K562 (cell line): ENCODE measurements at regions not wholly inside any gene's neighbourhood (a gene's known extent, or its start where the extent isn't known, plus 50 kb on each side); places are given as distances from the start of the nearest gene placed in this dataset.

Source experiments
- ATAC-seq: fragments of 200-7000 bp; cut with Tn5 transposase; 3 replicates; pipeline ENCODE4 v1.9.1; 2020; ENCODE audit warnings: moderate library complexity
- BruUV-seq: library from RNA; stranded (reverse); fragments of 400-500 nt; replicated peaks from 2 replicates; lab custom pipeline; 2021; lab: Mats Ljungman, UMichigan
- CTCF ChIA-PET: fragments of 300-600 bp; formaldehyde crosslinking; extraction: SDS; loops from one replicate; lab custom pipeline; 2021; ENCODE audit warnings: low intra/inter-chr PET ratio; lab: Yijun Ruan, JAX
- POLR2A ChIA-PET: fragments of 300-600, 350-650 bp; sonication (Branson Sonifier 250); formaldehyde crosslinking; extraction: SDS; loops from one replicate; lab custom pipeline; 2021; ENCODE audit warnings: antibody characterized with exemption, inconsistent platforms; lab: Yijun Ruan, JAX
- DNase-seq, 4 experiments: peaks; one replicate each; pipeline versions ENCODE4 v3.0.0 to v3.0.0-alpha.2; 2011 to 2018; ENCODE audit warnings: low spot score in 3 of 4, mixed read lengths in 3 of 4; ENCODE audit errors: extremely low read depth in 1 of 4
- FAIRE-seq: peaks from 2 replicates; lab custom pipeline; 2011; peaks lifted over from hg19 to GRCh38; lab: Jason Lieb, UNC
- H2AFZ ChIP-seq: 2 replicates; pipeline ENCODE4 v1.6.0; 2011; ENCODE audit warnings: low read depth, low read length, control low read depth, inconsistent platforms
- H3K27ac ChIP-seq: fragments of 200-600 bp; 3 replicates; pipeline ENCODE4 v1.8.0; 2011; ENCODE audit warnings: low read depth, mild to moderate bottlenecking, control low read depth, inconsistent platforms, low read length, moderate library complexity, mixed read lengths; ENCODE audit errors: extremely low read depth
- H3K27me3 ChIP-seq, 2 experiments: fragments of 300-600 bp in 1 of 2; 2 replicates in 1 of 2; 3 replicates in 1 of 2; pipeline versions ENCODE4 v1.6.0 to v1.8.0; 2011; ENCODE audit warnings: inconsistent platforms in 2 of 2, low read length in 2 of 2, mild to moderate bottlenecking in 1 of 2, mixed read lengths in 1 of 2, moderate library complexity in 1 of 2; ENCODE audit not compliant: control insufficient read depth in 2 of 2, insufficient read depth in 2 of 2
- H3K36me3 ChIP-seq: fragments of 300-600 bp; 3 replicates; pipeline ENCODE4 v1.8.0; 2011; ENCODE audit warnings: mild to moderate bottlenecking, low read length, inconsistent platforms; ENCODE audit not compliant: control insufficient read depth, insufficient read depth
- H3K4me1 ChIP-seq, 2 experiments: fragments of 200-600 bp in 1 of 2; replicated peaks in 1 of 2; 2 replicates in 1 of 2; 3 replicates in 1 of 2; pipeline versions ENCODE4 v1.5.1 to v1.8.0; 2011; ENCODE audit warnings: inconsistent platforms in 2 of 2, low read length in 2 of 2, mild to moderate bottlenecking in 1 of 2, mixed read lengths in 1 of 2, moderate library complexity in 1 of 2; ENCODE audit not compliant: control insufficient read depth in 2 of 2, insufficient read depth in 2 of 2
- H3K4me2 ChIP-seq: 2 replicates; pipeline ENCODE4 v1.6.1; 2011; ENCODE audit warnings: low read length, control low read depth, inconsistent platforms, mixed read lengths; ENCODE audit not compliant: insufficient read depth
- H3K4me3 ChIP-seq: fragments of 200-600 bp; sonication (generic), shearing (Covaris generic); 2 replicates; pipeline ENCODE4 v1.5.1; 2016; ENCODE audit warnings: control low read depth, inconsistent platforms
- H3K79me2 ChIP-seq: fragments of 200-600 bp; 3 replicates; pipeline ENCODE4 v1.8.0; 2011; ENCODE audit warnings: low read length, inconsistent platforms; ENCODE audit not compliant: control insufficient read depth, insufficient read depth
- H3K9ac ChIP-seq, 2 experiments: 2 replicates each; pipeline versions ENCODE4 v1.6.0 to v1.6.1; 2011; ENCODE audit warnings: low read depth in 2 of 2, low read length in 2 of 2, control low read depth in 1 of 2, inconsistent platforms in 1 of 2, mild to moderate bottlenecking in 1 of 2, mixed read lengths in 1 of 2; ENCODE audit not compliant: insufficient read depth in 1 of 2
- H3K9me1 ChIP-seq: one replicate; pipeline ENCODE4 v1.6.0; 2011; ENCODE audit warnings: inconsistent platforms, mild to moderate bottlenecking, low read length, moderate library complexity; ENCODE audit not compliant: control insufficient read depth, insufficient read depth
- H3K9me3 ChIP-seq: replicated peaks from 2 replicates; pipeline ENCODE4 v1.5.1; 2011; ENCODE audit warnings: low read depth, low read length, inconsistent platforms; ENCODE audit not compliant: control insufficient read depth, insufficient read depth
- H4K20me1 ChIP-seq: replicated peaks from 2 replicates; pipeline ENCODE4 v1.6.1; 2011; ENCODE audit warnings: low read length, inconsistent platforms, mixed read lengths; ENCODE audit not compliant: control insufficient read depth, insufficient read depth
- ARID2 ChIP-seq: fragments of 450-650 bp; IDR thresholded peaks from 2 replicates; pipeline ENCODE4 v1.6.1; 2017; ENCODE audit warnings: antibody characterized with exemption, mild to moderate bottlenecking
- CAMTA2 ChIP-seq: fragments of 250-450 bp; sonication (Bioruptor Pico); conservative IDR thresholded peaks from 2 replicates; pipeline ENCODE4 v1.5.1; 2022
- CBX5 ChIP-seq: IDR thresholded peaks from 2 replicates; pipeline ENCODE4 v1.6.1; 2014; ENCODE audit warnings: low read depth, borderline replicate concordance
- CSDE1 ChIP-seq, 2 experiments: fragments of 450-650 bp; IDR thresholded peaks; 2 replicates each; pipeline ENCODE4 v1.6.1; 2016; ENCODE audit warnings: mild to moderate bottlenecking in 1 of 2
- E2F5 ChIP-seq: sonication (generic); formaldehyde crosslinking; IDR thresholded peaks from 2 replicates; pipeline ENCODE4 v1.8.0; 2022; ENCODE audit warnings: mild to moderate bottlenecking, missing genetic modification reagents
- ELF4 ChIP-seq: fragments of 450-650 bp; formaldehyde crosslinking; IDR thresholded peaks from 2 replicates; pipeline ENCODE4 v1.4.0; 2022; ENCODE audit warnings: missing genetic modification characterization
- FIP1L1 ChIP-seq: fragments of 200-400 bp; formaldehyde crosslinking; IDR thresholded peaks from 2 replicates; pipeline ENCODE4 v1.6.1; 2018; ENCODE audit warnings: mild to moderate bottlenecking, low read depth, low read length; ENCODE audit not compliant: poor library complexity, severe bottlenecking
- HDAC1 ChIP-seq, 2 experiments: fragments of 450-650 bp; IDR thresholded peaks; 2 replicates each; pipeline ENCODE4 v1.6.1; 2016 to 2017; ENCODE audit warnings: inconsistent platforms in 1 of 2, mild to moderate bottlenecking in 1 of 2, moderate library complexity in 1 of 2
- NCOR1 ChIP-seq: fragments of 450-650 bp; IDR thresholded peaks from 2 replicates; pipeline ENCODE4 v1.6.1; 2016; ENCODE audit warnings: mild to moderate bottlenecking, moderate library complexity
- SIRT6 ChIP-seq: IDR thresholded peaks from one replicate; pipeline ENCODE4 v1.6.1; 2012; ENCODE audit warnings: low read depth, mild to moderate bottlenecking, control low read depth, inconsistent platforms, low read length, moderate library complexity
- SMARCC2 ChIP-seq: fragments of 450-650 bp; IDR thresholded peaks from 2 replicates; pipeline ENCODE4 v1.6.1; 2017; ENCODE audit warnings: antibody characterized with exemption, moderate library complexity, mild to moderate bottlenecking, low read depth
- STAG1 ChIP-seq: sonication (generic); formaldehyde crosslinking; IDR thresholded peaks from 2 replicates; pipeline ENCODE4 v1.5.0; 2020; ENCODE audit warnings: missing genetic modification reagents, borderline replicate concordance
- TBL1XR1 ChIP-seq, 2 experiments: IDR thresholded peaks; 2 replicates each; pipeline ENCODE4 v1.6.1; 2012; ENCODE audit warnings: improper control_type of control experiment in 2 of 2, low read length in 2 of 2, mild to moderate bottlenecking in 1 of 2
- ZBED1 ChIP-seq: IDR thresholded peaks from 2 replicates; pipeline ENCODE4 v1.6.1; 2014
- ZNF124 ChIP-seq: sonication (generic); formaldehyde crosslinking; IDR thresholded peaks from 2 replicates; pipeline ENCODE4 v1.8.1; 2022; ENCODE audit warnings: missing genetic modification reagents
- ZNF165 ChIP-seq: fragments of 250-450 bp; sonication (Bioruptor Pico); IDR thresholded peaks from 2 replicates; pipeline ENCODE4 v1.4.0; 2020; ENCODE audit warnings: borderline replicate concordance
- ZNF407 ChIP-seq: fragments of 450-650 bp; IDR thresholded peaks from 2 replicates; pipeline ENCODE4 v1.6.1; 2016; ENCODE audit warnings: low read depth
- whole genome bisulfite sequencing: fragments of 100-300 bp; shearing (Covaris generic); methylation state at CpG from one replicate; pipeline ENCODE4 v1.1.6; 2016; ENCODE audit warnings: low coverage, mixed read lengths; ENCODE audit not compliant: insufficient coverage; ENCODE audit errors: missing lambda C conversion rate; 5-methylcytosine and 5-hydroxymethylcytosine counted together
- in situ Hi-C: fragments of 300-500 bp; cut with MboI; formaldehyde crosslinking; loops from 4 replicates; pipeline ENCODE4 v1.15.0; 2018; ENCODE audit warnings: inconsistent platforms, mixed read lengths
- intact Hi-C: fragments of 100-400 bp; cut with micrococcal nuclease; formaldehyde crosslinking; loops from 2 replicates; pipeline ENCODE4 v1.14.2; 2022

GRCh38 chr12:72135021-72135301 is 137.2 kb upstream of the TRHDE start:
- CTCF ChIA-PET = no interaction called here
- TF ChIP-seq ZBED1 = no peak
- TF ChIP-seq ARID2 = no peak
- TF ChIP-seq TBL1XR1 (IDR thresholded peaks at IDR 0.05; ENCODE audit: low read length in 2 of 2) = no peak
- no peak for TF ChIP-seq SIRT6
- no peak for TF ChIP-seq STAG1
- TF ChIP-seq FIP1L1 = no peak
- TF ChIP-seq ZNF165 (CRISPR knock-in tag) = no peak
- no peak for TF ChIP-seq HDAC1 (IDR thresholded peaks at IDR 0.05)
- TF ChIP-seq SMARCC2 = no peak
- no peak for TF ChIP-seq ZNF124 (CRISPR knock-in tag)
- TF ChIP-seq ZNF407 = no peak
- no peak for TF ChIP-seq E2F5 (CRISPR knock-in tag)
- TF ChIP-seq ELF4 = no peak
- TF ChIP-seq CAMTA2 (CRISPR knock-in tag) = no peak
- no peak for TF ChIP-seq CBX5
- no peak for TF ChIP-seq NCOR1
- TF ChIP-seq CSDE1 (IDR thresholded peaks at IDR 0.05) = no peak
- TF ChIP-seq, all 486 proteins: peak for 0
- BruUV-seq = no TSS peak

More at GRCh38 chr12:72135021-72135301, 137.2 kb upstream of the TRHDE start:
- Histone ChIP-seq H3K9me3 (no peaks in the 10 kb centered on the region), H3K27me3 (no peaks in the 10 kb centered on the region), H3K79me2 (no peaks in the 10 kb centered on the region), H3K9ac (no peak overlapping the region), H3K4me3 (no peak overlapping the region), H3K27ac (no peak overlapping the region), H2AFZ (no peak overlapping the region), H3K36me3 (no peaks in the 10 kb centered on the region), H3K4me1 (no peaks in the 10 kb centered on the region), H3K4me2 (no peak overlapping the region), H4K20me1 (no peaks in the 10 kb centered on the region), H3K9me1 (no peaks in the 10 kb centered on the region)
- in situ Hi-C loops = no loop called here
- POLR2A ChIA-PET = interaction anchor here (0.7 to 1.2 kb wide), 3 partner anchors 12 to 56 kb away, joined by 3 to 4 read pairs (median 4); no protein-coding TSS in a partner anchor
- ATAC-seq (no peak), DNase-seq (no peak), FAIRE-seq (no peak)
- intact Hi-C loops = no loop called here
- WGBS = 0% methylated on average over 2 of the region's 2 CpGs
